ENCODE measurements at regions not wholly inside any gene's neighbourhood (a gene's known extent, or its start where the extent isn't known, plus 50 kb on each side); places are given as distances from the start of the nearest gene placed in this dataset.

DNA sequence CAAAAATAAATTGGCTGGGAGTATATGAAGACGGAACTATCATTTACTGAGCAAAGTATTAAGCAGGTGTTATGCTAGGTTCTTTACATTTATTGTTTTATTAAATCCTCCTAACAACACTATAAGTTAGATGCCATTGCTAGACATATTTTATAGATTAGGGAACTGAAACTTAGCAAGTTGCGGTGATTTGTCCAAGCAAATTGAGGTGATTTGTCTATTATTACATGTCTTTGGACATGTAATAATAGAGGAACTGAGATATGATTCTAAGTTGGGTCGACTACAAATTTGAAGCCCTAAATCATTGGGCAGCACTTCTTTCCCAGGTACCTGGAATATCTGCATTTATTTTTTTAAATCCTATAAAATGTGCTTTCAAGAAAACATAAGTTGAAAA is 429.9 kb downstream of the GABRG2 start:
- TF ChIP-seq, protein P1, sequence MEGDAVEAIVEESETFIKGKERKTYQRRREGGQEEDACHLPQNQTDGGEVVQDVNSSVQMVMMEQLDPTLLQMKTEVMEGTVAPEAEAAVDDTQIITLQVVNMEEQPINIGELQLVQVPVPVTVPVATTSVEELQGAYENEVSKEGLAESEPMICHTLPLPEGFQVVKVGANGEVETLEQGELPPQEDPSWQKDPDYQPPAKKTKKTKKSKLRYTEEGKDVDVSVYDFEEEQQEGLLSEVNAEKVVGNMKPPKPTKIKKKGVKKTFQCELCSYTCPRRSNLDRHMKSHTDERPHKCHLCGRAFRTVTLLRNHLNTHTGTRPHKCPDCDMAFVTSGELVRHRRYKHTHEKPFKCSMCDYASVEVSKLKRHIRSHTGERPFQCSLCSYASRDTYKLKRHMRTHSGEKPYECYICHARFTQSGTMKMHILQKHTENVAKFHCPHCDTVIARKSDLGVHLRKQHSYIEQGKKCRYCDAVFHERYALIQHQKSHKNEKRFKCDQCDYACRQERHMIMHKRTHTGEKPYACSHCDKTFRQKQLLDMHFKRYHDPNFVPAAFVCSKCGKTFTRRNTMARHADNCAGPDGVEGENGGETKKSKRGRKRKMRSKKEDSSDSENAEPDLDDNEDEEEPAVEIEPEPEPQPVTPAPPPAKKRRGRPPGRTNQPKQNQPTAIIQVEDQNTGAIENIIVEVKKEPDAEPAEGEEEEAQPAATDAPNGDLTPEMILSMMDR (IDR thresholded peaks at IDR 0.05; ENCODE audit: insufficient read depth, missing control alignments): no peak
- FAIRE-seq (no peak), DNase-seq (ENCODE audit: insufficient read length, low spot score) (no peak)

GRCh38 chr5:162502780-162503179 is 435.2 kb downstream of the GABRG2 start:
- DNase-seq (ENCODE audit: insufficient read length, low spot score) (no peak), FAIRE-seq (no peak)
- TF ChIP-seq, protein P1 (IDR thresholded peaks at IDR 0.05; ENCODE audit: insufficient read depth, missing control alignments): no peak

GRCh38 chr5:162503796-162504195 is 436.2 kb downstream of the GABRG2 start:
- FAIRE-seq (no peak), DNase-seq (ENCODE audit: insufficient read length, low spot score) (no peak)
- TF ChIP-seq, protein P1 (IDR thresholded peaks at IDR 0.05; ENCODE audit: insufficient read depth, missing control alignments): no peak

DNA sequence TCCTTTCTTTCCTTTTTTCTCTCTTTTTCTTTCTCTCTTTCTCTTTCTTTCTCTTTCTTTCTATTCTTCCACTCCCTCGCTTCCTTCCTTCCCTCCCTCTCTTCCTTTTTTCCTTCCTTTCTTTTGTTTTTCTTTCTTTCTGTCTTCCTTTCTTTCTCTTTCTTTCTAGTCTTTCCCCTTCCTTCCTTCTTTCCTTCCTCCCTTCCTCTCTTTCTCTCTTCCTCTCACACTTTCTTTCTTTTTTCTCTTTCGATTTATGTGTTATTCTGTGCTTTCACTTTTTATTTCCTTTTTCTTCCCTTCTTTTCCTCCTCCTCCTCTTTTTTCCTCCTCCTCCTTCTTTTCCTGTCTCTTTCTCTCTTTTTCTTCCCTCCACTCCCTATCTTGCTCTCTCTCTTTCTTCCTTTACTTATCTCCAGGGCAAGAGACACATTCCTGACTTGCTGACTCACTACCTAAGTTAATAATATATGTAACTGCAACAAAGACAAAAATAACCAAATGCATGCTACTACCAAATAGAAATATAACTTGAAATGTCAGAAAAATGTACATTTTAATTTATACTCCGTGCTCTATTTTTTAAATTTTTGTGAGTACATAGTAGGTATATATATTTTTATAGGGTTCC is 445.5 kb downstream of the GABRG2 start:
- no peak for FAIRE-seq
- TF ChIP-seq, protein P1 (IDR thresholded peaks at IDR 0.05; ENCODE audit: insufficient read depth, missing control alignments): no peak

DNA sequence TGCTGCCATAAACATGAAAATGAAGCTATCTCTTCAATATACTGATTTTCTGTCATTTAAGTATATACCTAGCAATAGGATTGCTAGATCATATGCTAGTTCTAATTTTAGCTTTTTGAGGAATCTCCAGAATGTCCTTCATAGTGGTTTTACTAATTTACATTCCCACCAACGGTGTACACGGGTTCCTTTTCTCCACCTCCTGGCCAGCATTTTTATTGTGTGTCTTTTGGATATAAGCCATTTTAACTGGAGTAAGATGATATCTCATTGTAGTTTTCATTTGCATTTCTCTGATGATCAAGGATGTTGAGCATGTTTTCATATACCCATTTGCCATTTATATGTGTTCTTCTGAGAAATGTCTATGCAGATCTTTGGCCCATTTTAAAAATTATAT is 446.5 kb downstream of the GABRG2 start:
- FAIRE-seq (no peak), DNase-seq (ENCODE audit: insufficient read length, low spot score) (no peak)
- TF ChIP-seq, protein P1 (IDR thresholded peaks at IDR 0.05; ENCODE audit: insufficient read depth, missing control alignments): no peak

More for the DNA sequence above, 445.5 kb downstream of the GABRG2 start:
- no peak for DNase-seq (ENCODE audit: insufficient read length, low spot score)

GRCh38 chr5:162520878-162521277 is 453.3 kb downstream of the GABRG2 start:
- TF ChIP-seq, protein P1 (IDR thresholded peaks at IDR 0.05; ENCODE audit: insufficient read depth, missing control alignments): no peak
- FAIRE-seq (no peak), DNase-seq (ENCODE audit: insufficient read length, low spot score) (no peak)

DNA sequence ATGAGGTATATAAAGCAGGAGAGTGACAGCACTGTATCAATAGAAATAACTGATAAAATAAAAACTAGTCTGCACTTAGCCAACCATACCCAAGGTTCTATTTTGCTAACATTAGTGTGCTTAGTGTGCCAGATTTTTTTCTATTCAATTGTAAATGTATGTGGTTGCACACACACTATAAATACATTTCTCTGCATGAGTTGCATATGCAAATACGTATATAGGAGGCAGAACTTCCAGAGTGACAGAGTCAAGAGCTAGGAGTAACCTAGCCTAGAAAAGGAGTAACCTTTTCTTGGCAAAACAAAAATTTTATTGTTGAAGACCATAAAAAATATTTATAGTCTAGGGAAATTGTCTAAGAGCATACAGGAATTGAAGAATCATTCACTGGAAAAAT is 461.6 kb downstream of the GABRG2 start:
- no peak for FAIRE-seq
- TF ChIP-seq, protein P1 (IDR thresholded peaks at IDR 0.05; ENCODE audit: insufficient read depth, missing control alignments): no peak
- DNase-seq (ENCODE audit: insufficient read length, low spot score): no peak
